Hippocampal formation (tissue), 2 donors: ENCODE measurements at regions not wholly inside any gene's neighbourhood (a gene's known extent, or its start where the extent isn't known, plus 50 kb on each side); places are given as distances from the start of the nearest gene placed in this dataset.

Source experiments
- DNase-seq, 2 donors: peaks; one replicate each; lab custom pipeline; 2025; lab: John Stamatoyannopoulos, UW

GRCh38 chr11:90845799-90846198 lies 623.0 kb upstream of the CHORDC1 start:
- DNase-seq, result no peak

GRCh38 chr11:90845126-90845525 lies 622.3 kb upstream of the CHORDC1 start:
- no peak for DNase-seq

- no peak for DNase-seq
Observed at GRCh38 chr11:90844041-90844440, 621.2 kb upstream of the CHORDC1 start.

- no peak for DNase-seq
Observed at GRCh38 chr11:90842681-90843080, 619.8 kb upstream of the CHORDC1 start.

DNA sequence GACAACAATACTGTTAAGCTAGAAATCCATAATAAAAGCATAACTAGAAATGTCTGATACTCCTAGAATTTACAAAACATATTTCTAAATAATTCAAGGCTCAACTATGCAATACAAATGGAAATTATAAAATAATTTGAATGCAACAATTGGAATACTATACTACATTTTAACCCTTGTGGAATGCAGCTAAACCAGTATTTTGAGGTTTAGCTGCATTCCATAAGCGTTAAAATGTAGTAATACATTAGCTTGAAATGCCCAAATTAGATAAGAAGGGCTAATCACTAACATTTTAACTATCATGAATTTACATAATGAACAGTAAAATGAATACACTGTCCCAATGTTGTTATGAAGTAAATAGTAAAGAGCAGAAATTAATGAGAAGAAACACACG lies 617.2 kb upstream of the CHORDC1 start:
- DNase-seq, result no peak

DNA sequence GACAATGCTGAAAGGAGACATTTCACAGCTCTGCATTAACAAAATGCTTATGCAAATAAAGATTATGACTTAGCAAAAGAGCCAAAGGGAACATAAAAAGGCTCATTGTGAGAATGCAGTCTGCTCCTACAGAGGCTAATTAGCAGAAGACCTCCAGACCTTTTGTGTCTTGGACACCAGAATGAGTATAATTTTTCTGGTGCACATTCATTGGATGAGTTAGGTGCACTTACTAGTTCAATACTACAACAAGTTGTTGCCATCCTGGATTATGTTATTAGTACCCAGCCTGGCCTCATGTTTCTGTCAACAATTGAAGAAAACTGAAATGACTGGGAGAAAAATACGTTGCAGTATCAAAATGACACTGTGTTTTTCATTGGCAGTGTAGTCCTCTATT lies 613.2 kb upstream of the CHORDC1 start:
- DNase-seq, result no peak

DNA sequence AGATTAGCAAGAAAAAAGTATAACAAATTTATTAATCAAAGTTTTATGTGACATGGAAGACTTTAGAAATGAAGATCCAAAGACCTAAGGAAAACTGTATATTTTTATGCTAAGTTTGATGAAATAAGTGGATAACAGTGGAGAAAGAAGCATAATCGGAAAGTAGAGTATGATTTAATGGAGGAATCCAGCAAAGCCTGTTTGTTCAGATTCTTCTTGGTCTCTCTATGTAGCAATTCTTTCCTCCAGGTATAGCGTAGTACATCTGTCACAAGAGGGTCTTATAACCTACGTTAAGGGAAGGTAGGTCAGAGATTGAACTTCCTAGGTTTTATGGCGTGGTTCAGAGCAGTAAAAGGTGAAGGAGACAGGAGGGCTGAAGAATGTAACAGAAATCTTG lies 600.6 kb upstream of the CHORDC1 start:
- no peak for DNase-seq

DNA sequence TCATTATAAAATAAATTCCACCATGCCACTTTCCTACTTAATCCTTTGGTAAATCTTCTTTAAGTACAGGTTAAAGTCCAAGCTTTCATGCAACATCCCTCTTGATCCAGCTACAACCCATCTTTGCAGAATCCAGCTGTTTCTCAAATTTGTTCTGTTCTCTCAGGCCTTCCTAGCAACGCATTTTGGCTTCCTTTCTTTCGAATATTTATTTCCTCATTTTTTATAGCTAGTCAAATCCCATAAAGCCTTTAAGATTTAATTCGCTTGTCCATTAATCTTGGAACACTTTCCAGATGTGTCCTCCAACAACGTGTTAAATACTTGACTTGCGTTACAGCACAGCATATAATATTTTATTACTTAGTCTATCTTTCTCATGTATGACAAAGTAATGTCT lies 600.1 kb upstream of the CHORDC1 start:
- DNase-seq, result no peak

DNA sequence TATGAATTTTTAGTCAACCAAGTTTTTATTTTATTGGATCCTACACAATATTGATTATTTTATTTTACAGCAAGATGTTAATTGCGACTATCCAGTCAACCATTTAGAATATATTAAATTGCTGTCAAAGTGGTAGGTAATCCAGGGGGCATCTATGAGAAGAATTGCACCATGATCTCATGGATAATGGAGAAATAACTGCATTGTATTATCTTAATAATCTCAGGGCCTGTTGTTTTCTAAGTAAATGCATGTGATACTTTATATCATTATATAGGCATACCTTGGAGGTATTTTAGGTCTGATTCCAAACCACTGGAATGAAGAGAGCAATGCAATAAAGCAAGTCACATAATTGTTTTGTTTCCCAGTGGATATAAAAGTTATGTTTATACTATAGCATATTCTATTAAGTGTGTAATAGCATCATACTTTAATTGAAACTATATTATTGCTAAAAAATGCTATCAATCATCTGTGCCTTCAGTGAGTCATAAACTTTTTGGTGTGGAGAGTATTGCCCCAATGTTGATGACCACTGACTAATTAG lies 595.4 kb upstream of the CHORDC1 start:
- no peak for DNase-seq

DNA sequence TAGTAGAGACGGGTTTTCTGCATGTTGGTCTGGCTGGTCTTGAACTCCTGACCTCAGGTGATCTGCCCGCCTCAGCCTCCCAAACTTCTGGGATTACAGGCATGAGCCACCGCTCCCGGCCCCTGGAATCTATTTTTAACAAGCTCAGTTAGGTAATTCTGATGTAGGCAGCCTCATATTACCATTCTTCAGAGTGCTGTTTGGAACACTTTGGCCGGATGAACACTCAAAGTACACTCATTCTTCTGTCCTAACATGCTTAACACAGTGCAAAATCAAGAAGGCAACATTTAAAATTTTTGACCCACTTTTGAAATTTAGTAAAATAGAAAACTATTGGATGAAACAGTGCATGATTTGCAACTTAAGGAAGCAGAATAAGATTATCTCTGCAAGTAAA lies 586.7 kb upstream of the CHORDC1 start:
- DNase-seq, result no peak

DNA sequence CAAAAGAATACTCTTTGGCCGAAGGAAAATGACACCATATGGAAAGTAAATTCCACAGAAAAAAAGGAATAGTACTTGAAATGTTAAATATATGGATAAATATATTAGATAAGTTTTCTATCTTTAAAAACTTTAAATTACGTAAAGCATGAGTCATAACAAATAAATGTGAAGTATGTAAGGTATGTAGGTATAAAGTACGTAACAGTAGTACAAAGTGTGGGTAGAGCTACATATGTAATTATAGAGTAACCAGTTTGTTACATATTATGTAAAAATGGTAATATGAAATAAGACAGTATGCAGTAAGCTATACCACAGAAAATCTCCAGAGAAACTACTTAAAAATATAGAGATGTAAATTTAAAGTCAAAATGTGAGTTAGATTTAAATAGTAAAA lies 582.3 kb upstream of the CHORDC1 start:
- DNase-seq, result no peak

GRCh38 chr11:90803831-90804230 lies 581.0 kb upstream of the CHORDC1 start:
- DNase-seq, result no peak

DNA sequence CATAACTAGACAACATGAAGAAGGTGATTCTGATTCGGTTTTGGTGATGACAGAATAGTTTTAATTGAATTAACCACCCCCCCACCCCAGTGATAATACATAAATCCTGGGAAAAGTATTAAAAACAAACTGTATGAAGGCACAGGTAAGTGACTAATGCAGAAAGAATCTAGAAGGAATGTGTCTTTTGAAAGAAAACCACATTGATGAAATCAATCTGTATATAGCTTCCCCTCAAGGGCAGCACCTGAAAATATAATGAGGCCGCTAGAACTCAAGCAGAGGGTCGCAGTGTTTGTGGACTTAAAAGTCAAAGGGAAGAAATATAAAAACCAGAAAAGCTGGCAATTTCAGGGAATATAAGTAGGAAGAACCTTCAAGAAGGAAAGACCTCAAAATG lies 580.5 kb upstream of the CHORDC1 start:
- DNase-seq, result no peak

GRCh38 chr11:90798769-90799168 lies 575.9 kb upstream of the CHORDC1 start:
- DNase-seq, result no peak

- DNase-seq, result no peak
Observed at GRCh38 chr11:90795746-90796145, 572.9 kb upstream of the CHORDC1 start.

- no peak for DNase-seq
Observed at GRCh38 chr11:90788961-90789360, 566.1 kb upstream of the CHORDC1 start.

DNA sequence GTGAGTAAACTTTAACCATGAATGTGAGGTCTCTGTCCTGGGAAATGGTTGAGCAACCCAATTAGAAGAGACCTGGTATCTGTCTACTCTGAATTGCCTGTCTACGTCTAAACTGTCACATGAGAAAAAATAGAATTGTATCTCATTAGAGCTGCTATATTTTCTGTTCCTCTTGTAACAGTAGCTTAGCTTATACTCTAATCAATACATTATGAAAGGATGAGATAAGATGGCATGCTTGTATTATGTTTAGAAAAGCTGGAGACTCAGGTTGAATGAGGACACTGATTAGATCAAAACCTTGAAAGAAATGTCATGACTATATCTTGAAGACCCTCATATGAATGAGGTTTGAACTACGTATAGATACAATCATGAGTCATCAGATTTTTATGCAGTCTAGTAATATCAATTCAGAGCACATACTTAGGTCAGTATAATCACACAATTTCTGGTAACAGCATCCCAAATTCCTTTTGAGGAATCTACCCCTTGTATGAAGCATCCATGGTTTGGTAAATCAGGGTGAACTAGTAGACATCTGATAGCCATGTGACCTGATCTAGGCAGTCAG lies 561.5 kb upstream of the CHORDC1 start:
- no peak for DNase-seq

DNA sequence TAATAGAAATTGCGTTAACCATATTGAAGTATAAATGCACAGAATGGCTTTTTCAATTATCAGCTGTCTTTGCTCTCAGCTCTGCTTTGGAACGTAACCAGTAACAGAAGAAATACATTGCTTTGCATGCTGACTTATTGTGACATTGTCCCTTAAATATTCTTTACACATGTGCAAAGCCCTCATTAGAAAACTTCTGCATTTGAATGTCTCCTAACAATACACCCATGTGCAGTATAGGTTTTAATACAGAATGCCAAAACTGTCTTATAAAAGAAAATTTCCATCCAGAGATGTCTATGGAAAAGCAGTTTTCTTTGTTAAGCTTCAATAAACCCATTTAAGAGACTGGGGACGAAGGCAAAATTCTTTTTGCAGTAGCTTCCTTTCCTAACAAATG lies 560.3 kb upstream of the CHORDC1 start:
- no peak for DNase-seq

DNA sequence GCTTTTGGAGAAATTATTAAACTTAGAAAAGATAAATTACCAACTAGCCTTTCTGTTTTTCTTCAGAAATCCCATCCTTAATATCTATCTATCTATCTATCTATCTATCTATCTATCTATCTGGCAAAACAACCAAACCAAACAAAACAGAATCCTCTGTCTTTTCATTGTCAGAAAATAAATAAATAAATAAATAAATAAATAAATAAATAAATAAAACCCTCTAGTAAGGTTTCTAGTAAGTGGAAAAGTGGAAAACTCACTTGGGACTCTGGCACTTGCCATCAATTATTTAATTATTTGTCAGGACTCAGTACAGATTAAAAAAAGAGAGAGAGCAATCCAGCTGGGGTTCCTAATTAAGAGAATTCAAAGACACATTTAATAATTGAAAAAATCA lies 556.2 kb upstream of the CHORDC1 start:
- DNase-seq, result no peak

DNA sequence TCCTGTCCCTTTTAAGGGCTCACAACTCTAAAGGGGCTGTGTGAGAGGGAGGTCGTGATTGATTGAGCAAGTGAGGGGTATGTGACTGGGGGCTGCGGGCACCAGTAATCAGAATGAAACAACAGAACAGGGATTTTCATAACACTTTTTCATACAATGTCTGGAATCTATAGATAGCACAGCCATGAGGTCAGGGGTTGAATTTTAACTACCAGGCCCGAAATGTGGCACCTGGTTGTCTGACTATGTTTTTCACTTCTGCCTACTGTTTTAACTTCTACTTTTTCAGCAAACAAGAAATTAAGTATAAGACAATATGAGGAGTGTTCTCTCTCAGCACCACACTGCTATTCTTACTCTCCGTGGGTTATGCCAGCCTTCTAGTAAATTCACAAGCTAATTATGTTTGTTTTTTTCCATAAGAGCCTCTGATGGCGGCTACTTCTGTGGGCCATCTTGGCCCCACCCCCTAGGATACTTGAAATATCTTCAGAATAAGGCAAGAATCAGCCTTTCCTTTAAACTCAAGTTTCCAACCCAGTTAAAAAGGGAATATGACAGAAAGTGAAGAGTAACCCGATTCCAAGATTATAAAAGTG lies 552.8 kb upstream of the CHORDC1 start:
- no peak for DNase-seq

DNA sequence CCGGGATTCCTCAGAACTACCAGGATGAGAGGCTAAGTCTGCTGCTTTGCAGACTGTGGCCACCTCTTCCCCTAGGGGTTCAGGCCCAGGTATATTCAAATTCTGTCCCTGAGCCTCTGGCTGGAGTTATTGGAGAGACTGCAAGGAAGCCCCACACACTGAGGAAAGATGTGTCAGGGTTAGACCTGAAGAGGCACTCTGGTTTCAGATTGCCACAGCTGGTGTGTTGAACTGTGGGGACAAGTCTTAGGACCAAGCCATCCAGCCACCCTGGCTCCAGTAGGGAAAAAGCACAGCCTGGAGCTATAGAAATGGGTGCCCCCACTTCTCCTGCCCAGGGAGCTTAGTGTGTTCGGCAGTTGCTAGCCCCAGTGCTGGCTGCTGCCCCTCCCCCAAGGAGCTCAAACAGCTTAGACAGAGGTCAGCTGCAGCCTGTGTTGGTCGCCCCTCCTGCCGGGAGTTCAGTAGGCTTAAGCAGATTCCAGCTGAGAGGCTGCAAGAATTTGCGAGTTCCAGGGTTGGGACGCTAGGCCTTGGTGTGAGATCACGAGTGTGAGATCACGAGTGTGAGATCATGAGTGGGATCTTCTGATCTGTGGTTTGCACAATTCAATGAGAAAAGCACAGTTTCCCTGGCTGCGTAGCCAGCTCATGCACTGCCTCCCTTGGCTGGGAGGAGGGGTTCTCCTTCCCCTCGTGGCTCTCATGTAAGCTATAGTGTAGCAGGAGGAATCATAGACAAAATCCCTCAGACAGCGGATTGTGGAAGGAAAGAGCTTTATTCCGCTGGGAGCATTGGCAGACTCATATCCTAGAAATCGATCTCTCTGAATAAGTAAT lies 552.1 kb upstream of the CHORDC1 start:
- DNase-seq, result no peak

GRCh38 chr11:90770007-90770406 lies 547.2 kb upstream of the CHORDC1 start:
- no peak for DNase-seq

DNA sequence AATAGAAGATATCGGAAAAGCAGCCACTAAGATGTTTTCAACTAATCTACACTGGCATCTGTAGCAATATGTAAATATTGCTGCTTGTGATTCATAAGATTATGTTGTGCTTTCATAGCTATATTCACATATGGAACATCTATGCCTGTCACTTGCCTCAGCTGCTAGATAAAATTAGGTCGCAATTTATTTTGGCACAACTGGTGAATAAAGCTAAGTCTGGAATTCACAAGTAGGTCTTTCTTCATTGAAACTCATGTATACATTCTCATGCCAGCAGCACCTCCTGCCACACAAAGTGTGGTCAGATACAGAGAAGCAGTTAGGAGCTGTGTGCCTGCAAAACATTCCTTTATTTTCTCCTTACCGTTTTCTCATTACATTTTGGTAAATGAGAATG lies 543.3 kb upstream of the CHORDC1 start:
- no peak for DNase-seq
